GM21423 (cell line): ENCODE measurements at regions not wholly inside any gene's neighbourhood (a gene's known extent, or its start where the extent isn't known, plus 50 kb on each side); places are given as distances from the start of the nearest gene placed in this dataset.

Experiments
- ATAC-seq: cut with Tn5 transposase; IDR thresholded peaks from one replicate; pipeline ENCODE4 v1.9.1; 2021; ENCODE audit warnings: mild to moderate bottlenecking, moderate library complexity; ENCODE audit not compliant: unreplicated experiment

GRCh38 chr4:4808086-4808485 is 51.4 kb upstream of the MSX1 start:
- ATAC-seq = no peak

- ATAC-seq = no peak
Observed at GRCh38 chr4:4805887-4806286, 53.6 kb upstream of the MSX1 start.

- no peak for ATAC-seq
Observed at GRCh38 chr4:4803912-4804296, 55.6 kb upstream of the MSX1 start.

GRCh38 chr4:4803216-4803911 is 56.1 kb upstream of the MSX1 start:
- no peak for ATAC-seq

- no peak for ATAC-seq
Observed at GRCh38 chr4:4800646-4801408, 58.6 kb upstream of the MSX1 start.

- ATAC-seq = no peak
Observed at GRCh38 chr4:4794421-4794820, 65.0 kb upstream of the MSX1 start.

- ATAC-seq = no peak
Observed at GRCh38 chr4:4792466-4792865, 67.0 kb upstream of the MSX1 start.

GRCh38 chr4:4791299-4792111 is 68.0 kb upstream of the MSX1 start:
- no peak for ATAC-seq

GRCh38 chr4:4789462-4789861 is 70.0 kb upstream of the MSX1 start:
- ATAC-seq = no peak

GRCh38 chr4:4788573-4788972 is 70.9 kb upstream of the MSX1 start:
- no peak for ATAC-seq

- ATAC-seq = no peak
Observed at GRCh38 chr4:4787421-4787820, 72.0 kb upstream of the MSX1 start.

GRCh38 chr4:4784379-4784778 is 75.1 kb upstream of the MSX1 start:
- ATAC-seq = no peak

- ATAC-seq = no peak
Observed at GRCh38 chr4:4783847-4784246, 75.6 kb upstream of the MSX1 start.

GRCh38 chr4:4782969-4783368 is 76.5 kb upstream of the MSX1 start:
- ATAC-seq = no peak

GRCh38 chr4:4781936-4782707 is 77.3 kb upstream of the MSX1 start:
- no peak for ATAC-seq

GRCh38 chr4:4780729-4781244 is 78.7 kb upstream of the MSX1 start:
- ATAC-seq = no peak

- ATAC-seq = no peak
Observed at GRCh38 chr4:4779486-4779885, 80.0 kb upstream of the MSX1 start.

- no peak for ATAC-seq
Observed at GRCh38 chr4:4779054-4779453, 80.4 kb upstream of the MSX1 start.

- no peak for ATAC-seq
Observed at GRCh38 chr4:4778554-4778953, 80.9 kb upstream of the MSX1 start.

GRCh38 chr4:4776934-4777333 is 82.5 kb upstream of the MSX1 start:
- ATAC-seq = no peak

GRCh38 chr4:4776335-4776734 is 83.1 kb upstream of the MSX1 start:
- ATAC-seq = no peak
